ENCODE measurements at regions not wholly inside any gene's neighbourhood (a gene's known extent, or its start where the extent isn't known, plus 50 kb on each side); places are given as distances from the start of the nearest gene placed in this dataset.

- no peaks in the 10 kb centered on the region for H3K4me1 ChIP-seq (ENCODE audit: insufficient read depth, low read length, poor library complexity, severe bottlenecking)
Observed at GRCh38 chr10:89102735-89103134, 104.4 kb downstream of the CH25H start.

GRCh38 chr10:89101943-89102342, 105.2 kb downstream of the CH25H start:
- TF ChIP-seq CTCF (conservative IDR thresholded peaks at IDR 0.05; ENCODE audit: low read length) (no peak), EZH2phosphoT487 (IDR thresholded peaks at IDR 0.05; ENCODE audit: borderline replicate concordance, low read depth, low read length) (no peak)
- no peak overlapping the region for H3K27ac ChIP-seq (ENCODE audit: low read depth, low read length, poor library complexity, severe bottlenecking)
- H4K20me1 ChIP-seq (ENCODE audit: insufficient read depth, low read length): no peaks in the 10 kb centered on the region
- H3K36me3 ChIP-seq (ENCODE audit: insufficient read depth, low read length): no peaks in the 10 kb centered on the region
- no peak overlapping the region for H3K4me2 ChIP-seq (ENCODE audit: low read length)
- no peaks in the 10 kb centered on the region for H3K4me1 ChIP-seq (ENCODE audit: insufficient read depth, low read length, poor library complexity, severe bottlenecking)
- DNase-seq (ENCODE audit: low spot score): no peak
- 0 out of 2 replicates have a peak, but pooled peaks cover 5% of the 10 kb centered on the region for H3K9me3 ChIP-seq (ENCODE audit: low read length)
- intact Hi-C loops (cut with micrococcal nuclease; ENCODE audit: unreplicated experiment): no loop called here
- H3K79me2 ChIP-seq (ENCODE audit: insufficient read depth, low read depth, low read length): no peaks in the 10 kb centered on the region
- BruUV-seq (replicated peaks): no TSS peak
- no peak overlapping the region for H3K4me3 ChIP-seq (ENCODE audit: low read depth, low read length, poor library complexity, severe bottlenecking)
- H3K9me2 ChIP-seq (ENCODE audit: insufficient read depth, low read length): no peaks in the 10 kb centered on the region
- no peak overlapping the region for H2AFZ ChIP-seq (ENCODE audit: low read length)
- CTCF ChIA-PET (ENCODE audit: unreplicated experiment): no interaction called here
- POLR2A ChIA-PET: no interaction called here

More at GRCh38 chr10:89102735-89103134, 104.4 kb downstream of the CH25H start:
- Histone ChIP-seq H3K27ac (ENCODE audit: low read depth, low read length, poor library complexity, severe bottlenecking) (no peak overlapping the region), H2AFZ (ENCODE audit: low read length) (no peak overlapping the region), H3K36me3 (ENCODE audit: insufficient read depth, low read length) (no peaks in the 10 kb centered on the region), H3K79me2 (ENCODE audit: insufficient read depth, low read depth, low read length) (no peaks in the 10 kb centered on the region), H3K9me3 (ENCODE audit: low read length) (0 out of 2 replicates have a peak, but pooled peaks cover 5% of the 10 kb centered on the region), H4K20me1 (ENCODE audit: insufficient read depth, low read length) (no peaks in the 10 kb centered on the region), H3K4me2 (ENCODE audit: low read length) (no peak overlapping the region), H3K9me2 (ENCODE audit: insufficient read depth, low read length) (no peaks in the 10 kb centered on the region), H3K4me3 (ENCODE audit: low read depth, low read length, poor library complexity, severe bottlenecking) (no peak overlapping the region)
- no peak for TF ChIP-seq EZH2phosphoT487 (IDR thresholded peaks at IDR 0.05; ENCODE audit: borderline replicate concordance, low read depth, low read length)
- no peak for TF ChIP-seq CTCF (conservative IDR thresholded peaks at IDR 0.05; ENCODE audit: low read length)
- no peak for DNase-seq (ENCODE audit: low spot score)
- intact Hi-C loops (cut with micrococcal nuclease; ENCODE audit: unreplicated experiment): no loop called here
- ChIA-PET POLR2A (no interaction called here), CTCF (ENCODE audit: unreplicated experiment) (no interaction called here)
- BruUV-seq (replicated peaks): no TSS peak

- TF ChIP-seq CTCF (conservative IDR thresholded peaks at IDR 0.05; ENCODE audit: low read length) (no peak), EZH2phosphoT487 (IDR thresholded peaks at IDR 0.05; ENCODE audit: borderline replicate concordance, low read depth, low read length) (no peak)
- intact Hi-C loops (cut with micrococcal nuclease; ENCODE audit: unreplicated experiment): no loop called here
- no peak for DNase-seq (ENCODE audit: low spot score)
- POLR2A ChIA-PET: interaction anchor here (0.6 kb wide), 1 partner anchor 905 kb away, joined by 3 read pairs; no protein-coding TSS in a partner anchor
- no peak overlapping the region for H2AFZ ChIP-seq (ENCODE audit: low read length)
- H4K20me1 ChIP-seq (ENCODE audit: insufficient read depth, low read length): no peaks in the 10 kb centered on the region
- CTCF ChIA-PET (ENCODE audit: unreplicated experiment): no interaction called here
- BruUV-seq (replicated peaks): no TSS peak
- no peaks in the 10 kb centered on the region for H3K9me2 ChIP-seq (ENCODE audit: insufficient read depth, low read length)
- H3K4me1 ChIP-seq (ENCODE audit: insufficient read depth, low read length, poor library complexity, severe bottlenecking): no peaks in the 10 kb centered on the region
- no peak overlapping the region for H3K4me2 ChIP-seq (ENCODE audit: low read length)
- H3K79me2 ChIP-seq (ENCODE audit: insufficient read depth, low read depth, low read length): no peaks in the 10 kb centered on the region
- H3K4me3 ChIP-seq (ENCODE audit: low read depth, low read length, poor library complexity, severe bottlenecking): no peak overlapping the region
- no peaks in the 10 kb centered on the region for H3K9me3 ChIP-seq (ENCODE audit: low read length)
- no peak overlapping the region for H3K27ac ChIP-seq (ENCODE audit: low read depth, low read length, poor library complexity, severe bottlenecking)
- no peaks in the 10 kb centered on the region for H3K36me3 ChIP-seq (ENCODE audit: insufficient read depth, low read length)
Observed at GRCh38 chr10:89100680-89101079, 106.4 kb downstream of the CH25H start.

All from OCI-LY7 (cell line).